Mesendoderm (in vitro differentiated cells): ENCODE measurements at regions not wholly inside any gene's neighbourhood (a gene's known extent, or its start where the extent isn't known, plus 50 kb on each side); places are given as distances from the start of the nearest gene placed in this dataset.

Experiments
- DNase-seq: peaks from one replicate; pipeline ENCODE4 v3.0.0; 2013
- H2AK5ac ChIP-seq: 2 replicates; pipeline ENCODE4 v1.6.1; 2013; ENCODE audit warnings: low read length, inconsistent platforms
- H2BK120ac ChIP-seq: 2 replicates; pipeline ENCODE4 v1.6.1; 2013; ENCODE audit warnings: low read depth, mild to moderate bottlenecking, low read length, moderate library complexity, mixed read lengths
- H2BK15ac ChIP-seq: replicated peaks from 2 replicates; pipeline ENCODE4 v1.6.1; 2013; ENCODE audit warnings: low read depth, mild to moderate bottlenecking, moderate library complexity
- H2BK5ac ChIP-seq: 2 replicates; pipeline ENCODE4 v1.6.1; 2013; ENCODE audit warnings: low read length, inconsistent platforms
- H3K18ac ChIP-seq: 2 replicates; pipeline ENCODE4 v1.6.1; 2013; ENCODE audit warnings: mild to moderate bottlenecking, low read length, mixed read lengths
- H3K23ac ChIP-seq: one replicate; pipeline ENCODE4 v1.6.1; 2013; ENCODE audit warnings: low read length
- H3K27ac ChIP-seq: 2 replicates; pipeline ENCODE4 v1.5.1; 2013; ENCODE audit warnings: low read depth, mild to moderate bottlenecking, inconsistent platforms, low read length, moderate library complexity
- H3K27me3 ChIP-seq: 2 replicates; pipeline ENCODE4 v1.6.1; 2013; ENCODE audit warnings: low read length, control low read depth, mild to moderate bottlenecking, inconsistent platforms; ENCODE audit not compliant: insufficient read depth, poor library complexity
- H3K36me3 ChIP-seq: 2 replicates; pipeline ENCODE4 v1.6.1; 2013; ENCODE audit warnings: low read length, inconsistent platforms; ENCODE audit not compliant: control insufficient read depth, insufficient read depth
- H3K4ac ChIP-seq: one replicate; pipeline ENCODE4 v1.6.1; 2013; ENCODE audit warnings: low read depth, mild to moderate bottlenecking, low read length, moderate library complexity
- H3K4me1 ChIP-seq: 2 replicates; pipeline ENCODE4 v1.6.1; 2013; ENCODE audit warnings: low read depth, low read length, inconsistent platforms; ENCODE audit not compliant: control insufficient read depth
- H3K4me2 ChIP-seq: 2 replicates; pipeline ENCODE4 v1.6.1; 2013; ENCODE audit warnings: low read length
- H3K4me3 ChIP-seq: 2 replicates; pipeline ENCODE4 v1.5.1; 2013; ENCODE audit warnings: mild to moderate bottlenecking, low read length
- H3K56ac ChIP-seq: one replicate; pipeline ENCODE4 v1.6.1; 2013; ENCODE audit warnings: low read length
- H3K79me1 ChIP-seq: 2 replicates; pipeline ENCODE4 v1.6.1; 2013; ENCODE audit warnings: low read length, inconsistent platforms
- H3K79me2 ChIP-seq: 2 replicates; pipeline ENCODE4 v1.6.1; 2013; ENCODE audit warnings: mild to moderate bottlenecking, low read length; ENCODE audit not compliant: control insufficient read depth, insufficient read depth
- H3K9ac ChIP-seq: 2 replicates; pipeline ENCODE4 v1.6.1; 2013; ENCODE audit warnings: low read length, inconsistent platforms
- H4K5ac ChIP-seq: one replicate; pipeline ENCODE4 v1.6.1; 2013; ENCODE audit warnings: low read length
- H4K8ac ChIP-seq: one replicate; pipeline ENCODE4 v1.6.1; 2013; ENCODE audit warnings: low read depth, mild to moderate bottlenecking, control low read depth, low read length, moderate library complexity
- WGBS: extraction: QIAGEN DNeasy Blood & Tissue Kit; methylation state at CpG from one replicate; pipeline ENCODE4 v1.1.7; 2013; ENCODE audit warnings: low lambda C conversion rate, missing lambda C conversion rate; ENCODE audit not compliant: insufficient coverage; ENCODE audit errors: extremely low coverage; 5-methylcytosine and 5-hydroxymethylcytosine counted together

- DNase-seq, result no peak
- Histone ChIP-seq H3K23ac (no peak overlapping the region), H3K27ac (no peak overlapping the region), H3K18ac (no peak overlapping the region), H3K4ac (no peak overlapping the region), H2AK5ac (no peak overlapping the region), H3K4me3 (no peak overlapping the region), H3K79me1 (no peaks in the 10 kb centered on the region), H3K79me2 (no peaks in the 10 kb centered on the region), H3K4me2 (no peak overlapping the region), H4K8ac (no peak overlapping the region), H2BK120ac (no peak overlapping the region), H2BK5ac (no peak overlapping the region), H3K9ac (no peak overlapping the region), H4K5ac (no peak overlapping the region), H3K27me3 (no peaks in the 10 kb centered on the region), H3K56ac (no peak overlapping the region), H3K4me1 (no peaks in the 10 kb centered on the region), H2BK15ac (no peak overlapping the region), H3K36me3 (no peaks in the 10 kb centered on the region)
- no CpG with 5 or more reads among the region's 1 CpG for whole genome bisulfite sequencing
Observed at GRCh38 chr4:16329797-16330134, 103.5 kb upstream of the TAPT1 start.

- H3K4me2 ChIP-seq, result no peak overlapping the region
- no peaks in the 10 kb centered on the region for H3K79me2 ChIP-seq
- H3K27me3 ChIP-seq, result no peaks in the 10 kb centered on the region
- H2AK5ac ChIP-seq, result no peak overlapping the region
- DNase-seq, result peak; percentile 25
- no peaks in the 10 kb centered on the region for H3K4me1 ChIP-seq
- no peak overlapping the region for H3K4ac ChIP-seq
- WGBS, result no CpG with 5 or more reads among the region's 2 CpGs
- H3K18ac ChIP-seq, result no peak overlapping the region
- H3K36me3 ChIP-seq, result no peaks in the 10 kb centered on the region
- no peaks in the 10 kb centered on the region for H3K79me1 ChIP-seq
- H2BK120ac ChIP-seq, result no peak overlapping the region
- H3K56ac ChIP-seq, result no peak overlapping the region
- no peak overlapping the region for H2BK15ac ChIP-seq
- H3K23ac ChIP-seq, result no peak overlapping the region
- no peak overlapping the region for H4K5ac ChIP-seq
- no peak overlapping the region for H3K9ac ChIP-seq
- no peak overlapping the region for H4K8ac ChIP-seq
- H3K4me3 ChIP-seq, result no peak overlapping the region
- H2BK5ac ChIP-seq, result no peak overlapping the region
- no peak overlapping the region for H3K27ac ChIP-seq
Observed at GRCh38 chr4:16329125-16329796, 103.0 kb upstream of the TAPT1 start.

- Histone ChIP-seq H3K27ac (no peak overlapping the region), H4K8ac (no peak overlapping the region), H3K79me2 (no peaks in the 10 kb centered on the region), H4K5ac (no peak overlapping the region), H3K56ac (no peak overlapping the region), H3K9ac (no peak overlapping the region), H3K4me1 (no peaks in the 10 kb centered on the region), H2BK5ac (no peak overlapping the region), H3K4me2 (no peak overlapping the region), H3K79me1 (no peaks in the 10 kb centered on the region), H3K18ac (no peak overlapping the region), H2BK15ac (no peak overlapping the region), H2AK5ac (no peak overlapping the region), H3K4me3 (no peak overlapping the region), H3K4ac (no peak overlapping the region), H3K36me3 (no peaks in the 10 kb centered on the region), H2BK120ac (no peak overlapping the region), H3K27me3 (no peaks in the 10 kb centered on the region), H3K23ac (no peak overlapping the region)
- DNase-seq, result no peak
- no CpG with 5 or more reads among the region's 1 CpG for WGBS
Observed at GRCh38 chr4:16322183-16322582, 95.9 kb upstream of the TAPT1 start.

- Histone ChIP-seq H3K4me1 (no peaks in the 10 kb centered on the region), H2BK5ac (no peak overlapping the region), H4K8ac (no peak overlapping the region), H2BK15ac (no peak overlapping the region), H3K27me3 (no peaks in the 10 kb centered on the region), H3K79me1 (no peaks in the 10 kb centered on the region), H2BK120ac (no peak overlapping the region), H4K5ac (no peak overlapping the region), H3K79me2 (no peaks in the 10 kb centered on the region), H3K23ac (no peak overlapping the region), H3K36me3 (no peaks in the 10 kb centered on the region), H3K4me3 (no peak overlapping the region), H3K4me2 (no peak overlapping the region), H3K9ac (no peak overlapping the region), H2AK5ac (no peak overlapping the region), H3K56ac (no peak overlapping the region), H3K4ac (no peak overlapping the region), H3K18ac (no peak overlapping the region), H3K27ac (no peak overlapping the region)
- no CpG with 5 or more reads among the region's 8 CpGs for WGBS
- DNase-seq, result no peak
Observed at GRCh38 chr4:16315456-16315855, 89.2 kb upstream of the TAPT1 start.

- H3K56ac ChIP-seq, result no peak overlapping the region
- H3K4ac ChIP-seq, result no peak overlapping the region
- H3K27me3 ChIP-seq, result no peaks in the 10 kb centered on the region
- no peak overlapping the region for H4K8ac ChIP-seq
- H2BK5ac ChIP-seq, result no peak overlapping the region
- H4K5ac ChIP-seq, result no peak overlapping the region
- H3K27ac ChIP-seq, result no peak overlapping the region
- no peaks in the 10 kb centered on the region for H3K79me1 ChIP-seq
- H2BK15ac ChIP-seq, result no peak overlapping the region
- no peak overlapping the region for H2BK120ac ChIP-seq
- H2AK5ac ChIP-seq, result no peak overlapping the region
- no peaks in the 10 kb centered on the region for H3K79me2 ChIP-seq
- no peak overlapping the region for H3K9ac ChIP-seq
- H3K18ac ChIP-seq, result no peak overlapping the region
- no peaks in the 10 kb centered on the region for H3K36me3 ChIP-seq
- DNase-seq, result no peak
- no peak overlapping the region for H3K23ac ChIP-seq
- H3K4me1 ChIP-seq, result no peaks in the 10 kb centered on the region
- no peak overlapping the region for H3K4me2 ChIP-seq
- no peak overlapping the region for H3K4me3 ChIP-seq
- WGBS, result no CpG with 5 or more reads among the region's 3 CpGs
Observed at GRCh38 chr4:16310606-16311005, 84.3 kb upstream of the TAPT1 start.

- no peak overlapping the region for H3K4ac ChIP-seq
Observed at GRCh38 chr4:16302648-16303047, 76.4 kb upstream of the TAPT1 start.

More at GRCh38 chr4:16302648-16303047, 76.4 kb upstream of the TAPT1 start:
- H2BK5ac ChIP-seq, result no peak overlapping the region
- H3K23ac ChIP-seq, result no peak overlapping the region
- H2BK120ac ChIP-seq, result no peak overlapping the region
- WGBS, result no CpG with 5 or more reads among the region's 3 CpGs
- H3K18ac ChIP-seq, result no peak overlapping the region
- no peak overlapping the region for H2BK15ac ChIP-seq
- no peak overlapping the region for H4K8ac ChIP-seq
- H3K27ac ChIP-seq, result no peak overlapping the region
- H3K79me2 ChIP-seq, result no peaks in the 10 kb centered on the region
- no peaks in the 10 kb centered on the region for H3K79me1 ChIP-seq
- H4K5ac ChIP-seq, result no peak overlapping the region
- no peak overlapping the region for H2AK5ac ChIP-seq
- no peak for DNase-seq
- H3K4me3 ChIP-seq, result no peak overlapping the region
- H3K56ac ChIP-seq, result no peak overlapping the region
- no peaks in the 10 kb centered on the region for H3K27me3 ChIP-seq
- no peak overlapping the region for H3K4me2 ChIP-seq
- H3K36me3 ChIP-seq, result no peaks in the 10 kb centered on the region
- H3K4me1 ChIP-seq, result no peaks in the 10 kb centered on the region
- no peak overlapping the region for H3K9ac ChIP-seq
